HepG2 (cell line): ENCODE measurements at regions not wholly inside any gene's neighbourhood (a gene's known extent, or its start where the extent isn't known, plus 50 kb on each side); places are given as distances from the start of the nearest gene placed in this dataset.

Experiments used
- EP300 ChIP-seq, 3 experiments: sonication (generic) in 1 of 3; formaldehyde crosslinking in 1 of 3; IDR thresholded peaks; 2 replicates each; pipeline versions ENCODE4 v1.5.1 to v1.6.1; 2011 to 2020; ENCODE audit warnings: low read depth in 2 of 3, low read length in 2 of 3, borderline replicate concordance in 1 of 3, improper control_type of control experiment in 1 of 3, mild to moderate bottlenecking in 1 of 3, missing genetic modification reagents in 1 of 3, moderate library complexity in 1 of 3
- ZNF143 ChIP-seq: sonication (generic); formaldehyde crosslinking; IDR thresholded peaks from 2 replicates; pipeline ENCODE4 v1.4.0; 2020; ENCODE audit warnings: missing genetic modification reagents
- TF ChIP-seq, protein P1 (sequence below): sonication (generic); formaldehyde crosslinking; IDR thresholded peaks from 2 replicates; pipeline ENCODE4 v1.4.0; 2020; ENCODE audit warnings: missing genetic modification reagents

DNA sequence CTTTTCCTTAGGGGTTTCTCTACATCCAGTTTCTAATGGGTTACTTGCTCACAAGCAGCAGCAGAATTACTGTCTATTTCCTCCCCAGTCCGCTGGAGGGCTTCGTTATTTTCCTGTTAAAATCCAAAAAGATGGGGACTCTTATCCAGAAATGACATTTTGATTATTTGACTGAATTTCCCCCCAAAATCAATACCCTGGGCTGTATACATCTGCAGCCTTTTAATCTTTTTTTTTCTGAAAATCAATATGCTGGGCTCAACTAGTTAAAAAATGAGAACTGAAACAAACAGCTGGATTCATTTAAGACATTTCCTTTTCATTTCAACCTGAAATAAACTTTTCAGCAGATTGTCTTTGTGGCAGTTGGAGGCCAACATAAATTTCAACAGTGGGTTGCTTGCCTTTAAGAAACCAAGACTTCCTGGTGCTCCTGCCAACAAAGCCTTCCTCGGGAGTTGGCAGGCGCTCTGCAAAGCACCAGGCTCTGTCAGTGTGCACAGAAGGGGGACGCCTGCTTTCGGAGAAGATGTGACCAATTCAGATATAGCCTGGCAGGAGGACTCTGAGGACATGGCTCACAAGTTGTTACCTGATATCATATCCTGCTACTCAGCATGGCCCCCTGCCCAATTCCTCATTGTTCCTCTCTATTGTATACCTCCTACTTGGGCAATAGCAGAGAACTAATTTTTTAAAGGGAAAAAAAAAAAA, 204.7 kb upstream of the ARG1 start:
- no peak for TF ChIP-seq EP300 (IDR thresholded peaks at IDR 0.05; ENCODE audit: low read depth in 2 of 2, low read length in 2 of 2)
- TF ChIP-seq EP300 (CRISPR knock-in tag; IDR thresholded peaks at IDR 0.05; ENCODE audit: borderline replicate concordance) = no peak
- TF ChIP-seq, protein P1, sequence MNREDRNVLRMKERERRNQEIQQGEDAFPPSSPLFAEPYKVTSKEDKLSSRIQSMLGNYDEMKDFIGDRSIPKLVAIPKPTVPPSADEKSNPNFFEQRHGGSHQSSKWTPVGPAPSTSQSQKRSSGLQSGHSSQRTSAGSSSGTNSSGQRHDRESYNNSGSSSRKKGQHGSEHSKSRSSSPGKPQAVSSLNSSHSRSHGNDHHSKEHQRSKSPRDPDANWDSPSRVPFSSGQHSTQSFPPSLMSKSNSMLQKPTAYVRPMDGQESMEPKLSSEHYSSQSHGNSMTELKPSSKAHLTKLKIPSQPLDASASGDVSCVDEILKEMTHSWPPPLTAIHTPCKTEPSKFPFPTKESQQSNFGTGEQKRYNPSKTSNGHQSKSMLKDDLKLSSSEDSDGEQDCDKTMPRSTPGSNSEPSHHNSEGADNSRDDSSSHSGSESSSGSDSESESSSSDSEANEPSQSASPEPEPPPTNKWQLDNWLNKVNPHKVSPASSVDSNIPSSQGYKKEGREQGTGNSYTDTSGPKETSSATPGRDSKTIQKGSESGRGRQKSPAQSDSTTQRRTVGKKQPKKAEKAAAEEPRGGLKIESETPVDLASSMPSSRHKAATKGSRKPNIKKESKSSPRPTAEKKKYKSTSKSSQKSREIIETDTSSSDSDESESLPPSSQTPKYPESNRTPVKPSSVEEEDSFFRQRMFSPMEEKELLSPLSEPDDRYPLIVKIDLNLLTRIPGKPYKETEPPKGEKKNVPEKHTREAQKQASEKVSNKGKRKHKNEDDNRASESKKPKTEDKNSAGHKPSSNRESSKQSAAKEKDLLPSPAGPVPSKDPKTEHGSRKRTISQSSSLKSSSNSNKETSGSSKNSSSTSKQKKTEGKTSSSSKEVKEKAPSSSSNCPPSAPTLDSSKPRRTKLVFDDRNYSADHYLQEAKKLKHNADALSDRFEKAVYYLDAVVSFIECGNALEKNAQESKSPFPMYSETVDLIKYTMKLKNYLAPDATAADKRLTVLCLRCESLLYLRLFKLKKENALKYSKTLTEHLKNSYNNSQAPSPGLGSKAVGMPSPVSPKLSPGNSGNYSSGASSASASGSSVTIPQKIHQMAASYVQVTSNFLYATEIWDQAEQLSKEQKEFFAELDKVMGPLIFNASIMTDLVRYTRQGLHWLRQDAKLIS = no peak
- no peak for TF ChIP-seq ZNF143 (CRISPR knock-in tag)
